GM18873 (cell line): ENCODE measurements at regions not wholly inside any gene's neighbourhood (a gene's known extent, or its start where the extent isn't known, plus 50 kb on each side); places are given as distances from the start of the nearest gene placed in this dataset.
"Not testable (repeated sequence)": the region's sequence is repeated elsewhere in the genome, so short reads cannot be mapped to it uniquely, and the experiment has no call there.

Source experiments
- ATAC-seq: cut with Tn5 transposase; IDR thresholded peaks from one replicate; pipeline ENCODE4 v1.9.1; 2021; ENCODE audit warnings: mild to moderate bottlenecking, moderate library complexity, moderate number of reproducible peaks; ENCODE audit not compliant: unreplicated experiment, low FRiP score

DNA sequence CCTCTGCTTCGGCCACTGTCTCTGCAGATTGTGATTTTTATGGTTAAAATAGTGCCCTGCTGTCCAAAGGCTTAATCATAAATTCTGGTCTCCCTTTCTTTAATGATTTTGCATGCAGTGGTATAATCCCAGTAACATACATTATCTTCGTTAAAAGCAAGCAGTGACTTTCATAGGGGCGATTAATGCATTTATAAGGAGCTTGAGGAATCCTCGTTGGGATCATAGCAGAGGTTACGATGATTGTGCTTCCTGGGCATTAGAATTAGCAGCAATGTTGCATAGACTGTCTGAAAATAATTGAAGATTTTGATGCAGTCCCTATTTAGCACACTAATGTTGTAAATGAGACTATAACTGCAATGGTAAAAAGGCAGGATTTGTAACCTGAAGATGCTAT, 181.3 kb downstream of the PRL start:
- ATAC-seq, result no peak

DNA sequence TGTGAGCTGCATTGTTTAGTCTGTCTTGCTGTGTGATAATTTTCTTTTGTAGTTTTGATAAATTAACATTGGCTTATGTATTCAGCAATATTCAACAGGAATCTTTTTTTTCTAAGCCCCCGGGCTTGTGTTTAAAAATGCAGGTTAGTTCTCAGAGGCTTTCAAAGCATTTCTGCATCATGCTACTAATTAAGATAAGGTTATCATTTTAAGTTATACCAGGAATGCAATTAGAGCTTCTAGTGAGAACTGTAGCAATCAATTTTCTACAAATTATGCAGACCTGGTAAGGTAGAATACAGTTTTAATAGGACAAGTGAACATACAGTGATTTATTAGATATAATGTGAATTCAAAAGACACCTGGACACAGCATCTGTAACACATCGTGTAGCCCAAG, 179.2 kb downstream of the PRL start:
- ATAC-seq, result no peak

DNA sequence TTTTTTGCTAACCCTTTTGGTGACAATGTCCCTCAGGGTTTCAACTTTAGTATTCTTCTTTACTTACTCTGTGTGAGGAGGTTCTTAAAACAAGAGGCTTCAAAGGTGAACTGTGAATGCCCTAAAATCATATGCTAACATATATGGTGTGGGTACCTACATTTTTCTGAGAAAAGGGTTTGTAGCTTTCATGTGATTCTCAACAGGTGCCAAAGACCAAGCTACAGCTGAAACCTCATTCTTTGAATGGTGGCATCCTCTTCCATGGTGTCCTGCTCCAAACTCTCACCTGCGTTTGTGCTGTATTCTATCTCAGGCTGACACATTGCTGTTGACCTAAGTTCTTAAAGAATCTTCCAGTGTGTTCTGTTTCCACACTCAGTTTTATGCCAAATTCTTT, 177.3 kb downstream of the PRL start:
- no peak for ATAC-seq

DNA sequence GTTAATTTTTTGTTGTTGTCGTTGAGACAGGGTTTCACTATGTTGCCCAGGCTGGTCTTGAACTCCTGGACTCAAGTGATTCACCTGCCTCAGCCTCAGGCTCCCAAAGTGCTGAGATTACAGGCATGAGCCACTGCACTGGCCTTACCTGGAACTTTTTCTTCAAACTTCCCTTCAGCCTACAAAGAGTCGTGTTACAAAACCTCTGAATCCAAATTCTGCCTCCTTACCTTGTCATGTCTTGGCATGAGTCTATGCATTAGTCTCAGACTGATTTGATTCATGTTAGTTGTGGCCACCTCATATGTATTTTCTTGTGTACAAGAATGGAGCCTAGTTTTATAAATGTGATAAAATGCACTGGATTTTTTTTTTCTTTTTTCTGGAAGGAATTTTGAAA, 172.1 kb downstream of the PRL start:
- no peak for ATAC-seq

- no peak for ATAC-seq
Observed at GRCh38 chr6:22126910-22127309, 169.9 kb downstream of the PRL start.

DNA sequence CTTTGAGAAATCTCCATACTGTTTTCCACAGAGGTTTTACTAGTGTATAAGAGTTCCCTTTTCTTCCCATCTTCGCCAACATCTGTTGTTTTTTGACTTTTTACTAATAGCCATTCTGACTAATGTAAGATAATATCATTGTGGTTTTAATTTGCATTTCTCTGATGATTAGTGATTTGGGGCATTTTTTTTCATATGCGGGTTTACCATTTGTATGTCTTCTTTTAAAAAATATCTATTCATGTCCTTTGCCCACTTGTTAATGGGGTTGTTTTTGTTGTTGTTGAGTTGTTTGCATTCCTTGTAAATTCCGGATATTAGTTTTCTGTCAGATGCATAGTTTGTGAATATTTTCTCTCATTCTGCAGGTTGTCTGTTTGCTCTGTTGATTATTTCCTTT, 167.1 kb downstream of the PRL start:
- no peak for ATAC-seq

GRCh38 chr6:22132656-22133055, 164.2 kb downstream of the PRL start:
- ATAC-seq, result no peak

- ATAC-seq, result no peak
Observed at GRCh38 chr6:22133357-22133756, 163.5 kb downstream of the PRL start.

GRCh38 chr6:22134308-22134707, 162.5 kb downstream of the PRL start:
- ATAC-seq, result no peak

DNA sequence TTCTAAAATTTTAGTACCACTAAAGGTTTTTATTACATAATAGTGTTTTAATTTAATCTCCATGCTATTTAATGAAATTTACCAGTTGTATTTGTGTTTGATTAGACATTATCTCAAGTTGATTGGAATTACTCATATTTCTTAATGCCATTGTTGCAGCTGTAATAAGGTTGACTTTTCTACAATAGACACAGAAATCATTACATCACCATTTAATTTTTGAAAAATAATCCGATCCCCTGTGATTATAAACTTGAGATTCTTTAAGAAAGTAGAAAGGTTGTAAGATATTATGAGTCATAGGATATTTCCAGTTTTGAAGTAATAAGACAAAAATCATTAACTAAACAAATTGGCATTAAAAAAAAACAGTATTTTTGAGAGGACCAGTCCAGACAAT, 161.4 kb downstream of the PRL start:
- no peak for ATAC-seq

- ATAC-seq, result not testable (repeated sequence)
Observed at GRCh38 chr6:22140736-22141135, 156.1 kb downstream of the PRL start.

DNA sequence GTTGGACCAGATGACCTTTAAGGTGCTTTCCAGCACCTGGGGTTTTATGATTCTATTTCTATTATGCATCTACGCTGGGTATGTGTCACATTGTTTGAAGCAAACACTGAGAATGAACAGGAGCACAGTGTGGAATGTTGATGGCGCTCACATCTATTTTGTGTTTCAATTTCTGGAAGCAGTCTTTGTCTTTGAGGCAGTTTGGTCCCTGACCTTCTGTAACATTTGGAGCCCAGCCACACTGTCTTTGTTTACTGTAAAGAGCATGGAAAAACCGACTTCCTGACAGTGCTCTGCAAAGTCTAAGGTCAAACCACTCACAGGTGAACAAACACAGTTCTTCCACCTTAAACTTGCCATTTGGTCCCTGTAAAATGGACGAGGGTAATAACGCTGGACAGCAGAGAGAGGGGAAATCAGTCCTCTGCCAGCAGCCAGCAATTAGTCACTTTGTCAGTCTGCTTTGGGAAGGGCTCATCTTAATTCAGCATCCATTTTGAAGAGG, 155.5 kb downstream of the PRL start:
- no peak for ATAC-seq

- no peak for ATAC-seq
Observed at GRCh38 chr6:22142856-22143255, 154.0 kb downstream of the PRL start.

- ATAC-seq, result no peak
Observed at GRCh38 chr6:22145376-22145775, 151.5 kb downstream of the PRL start.

- ATAC-seq, result no peak
Observed at GRCh38 chr6:22145823-22146677, 150.8 kb downstream of the PRL start.

DNA sequence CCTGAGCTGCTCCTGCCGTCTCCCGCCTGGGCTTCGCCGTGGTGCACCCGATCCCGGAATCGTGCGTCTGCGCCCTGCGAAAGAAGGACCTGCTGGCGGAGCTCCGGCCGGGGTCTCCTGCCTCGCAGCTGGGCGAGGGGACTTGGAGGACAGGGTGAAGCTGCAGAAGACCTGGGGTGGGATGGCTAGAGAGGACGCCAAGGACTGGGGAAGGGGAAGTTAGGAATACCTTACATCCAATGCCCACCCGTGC, 150.2 kb downstream of the PRL start:
- ATAC-seq, result no peak

- no peak for ATAC-seq
Observed at GRCh38 chr6:22146931-22147701, 149.7 kb downstream of the PRL start.

GRCh38 chr6:22147921-22148776, 148.7 kb downstream of the PRL start:
- no peak for ATAC-seq

DNA sequence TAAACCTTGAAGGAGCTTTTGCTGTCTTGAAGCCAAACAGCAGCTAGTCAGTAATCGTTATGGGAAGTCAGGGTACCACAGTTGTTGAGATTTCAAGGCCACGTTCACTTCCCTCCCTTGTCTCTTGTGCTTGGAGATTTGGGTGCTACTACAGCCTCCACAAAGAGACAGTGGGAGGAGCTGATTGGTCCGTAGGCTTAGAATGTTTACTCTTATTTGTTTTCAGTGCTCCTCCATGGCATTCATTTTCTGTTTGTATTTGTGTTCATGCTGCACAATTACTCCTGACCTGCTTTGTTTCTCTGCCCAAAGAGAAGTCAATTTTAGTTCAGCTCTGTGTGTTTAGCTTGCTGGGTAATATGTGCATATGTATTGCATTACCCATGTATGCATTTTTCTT, 147.7 kb downstream of the PRL start:
- ATAC-seq, result no peak

DNA sequence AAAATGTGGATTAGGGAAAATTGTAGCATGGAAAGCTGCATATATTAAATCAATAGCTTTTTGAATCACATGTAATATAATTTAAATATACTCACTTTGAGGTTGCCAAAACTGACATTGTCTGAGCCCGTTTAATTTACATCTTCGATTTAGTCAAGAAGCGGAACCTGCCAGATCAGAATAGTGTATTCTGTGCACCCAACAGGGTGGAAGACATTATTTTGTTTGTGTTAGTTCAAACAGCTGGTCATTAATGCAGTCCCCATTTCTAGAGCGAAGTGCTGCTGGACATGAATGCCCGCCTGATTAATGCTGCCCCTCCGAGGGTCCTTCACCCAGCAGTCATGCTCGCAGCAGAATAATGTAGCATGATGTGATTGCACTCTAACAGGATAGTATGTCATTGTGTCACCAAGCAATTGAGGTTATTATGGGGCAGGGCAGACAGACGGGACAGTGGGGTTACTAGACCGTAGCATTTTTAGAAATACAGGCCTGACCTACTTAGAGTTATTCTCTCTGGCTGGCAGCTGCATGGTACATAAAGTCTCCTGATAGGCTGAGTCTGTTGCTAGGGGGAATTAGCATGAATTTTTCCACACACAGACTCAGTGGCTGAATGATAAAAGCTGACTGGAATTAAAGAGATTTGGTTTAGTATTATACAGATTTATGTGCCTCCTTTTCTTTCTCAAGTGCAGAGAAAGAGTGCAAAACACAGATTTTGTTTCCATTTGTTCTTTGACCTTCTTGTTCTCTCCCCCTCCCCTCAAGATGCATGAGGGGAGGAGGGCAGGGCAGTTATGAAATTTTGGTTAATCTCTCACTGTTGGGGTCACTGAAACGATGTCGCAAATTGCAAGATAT, 147.1 kb downstream of the PRL start:
- no peak for ATAC-seq
